ENCODE measurements at regions not wholly inside any gene's neighbourhood (a gene's known extent, or its start where the extent isn't known, plus 50 kb on each side); places are given as distances from the start of the nearest gene placed in this dataset.

DNA sequence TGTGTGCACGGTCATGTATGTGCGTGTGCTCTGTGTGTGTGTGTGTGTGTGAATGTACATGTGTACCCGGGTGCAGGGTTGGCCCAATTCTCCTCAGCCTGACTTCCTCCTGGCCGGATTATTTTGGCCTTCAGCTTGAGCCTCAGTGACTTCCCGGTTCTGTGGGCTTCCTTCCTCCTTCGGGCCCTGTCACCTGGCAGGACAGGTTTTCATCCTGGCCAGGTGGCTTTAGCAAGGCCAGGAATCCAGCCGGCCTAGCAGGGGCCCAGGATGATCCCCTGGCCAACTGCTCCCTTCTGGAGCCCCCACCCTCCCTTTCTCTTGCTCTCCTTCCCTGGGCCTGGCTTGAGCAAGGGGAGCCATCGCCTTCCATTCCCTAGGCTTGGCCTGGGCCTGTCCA, 140.5 kb downstream of the INHBB start:
- H3K27me3 ChIP-seq (ENCODE audit: insufficient read depth, low read length): peaks cover 89% of the 10 kb centered on the region
- H3K9me3 ChIP-seq (ENCODE audit: insufficient read depth, low read depth, low read length): no peaks in the 10 kb centered on the region

DNA sequence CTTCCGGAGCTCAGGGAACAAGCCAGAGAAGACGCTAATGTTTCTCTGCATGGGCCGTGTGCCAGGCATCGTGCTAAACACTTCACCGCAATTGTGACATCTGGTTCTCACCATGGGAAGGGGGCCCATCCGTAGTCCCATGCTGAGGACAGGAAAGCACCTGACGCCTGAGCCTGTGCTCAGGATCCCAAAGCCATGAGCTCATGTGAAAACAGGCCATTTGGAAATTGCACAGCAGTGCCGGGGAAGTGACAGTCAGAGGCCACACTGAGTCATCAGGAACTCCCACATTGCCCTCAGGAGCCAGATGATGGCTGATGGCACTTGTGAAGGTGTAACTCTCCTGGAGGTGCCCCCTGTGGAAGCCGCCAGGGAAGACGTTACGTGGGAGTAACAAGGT, 141.0 kb downstream of the INHBB start:
- H3K4me3 ChIP-seq (ENCODE audit: low read length): no peak overlapping the region
- H3K27ac ChIP-seq (ENCODE audit: low read length): no peak overlapping the region
- H3K9me3 ChIP-seq (ENCODE audit: insufficient read depth, low read depth, low read length): no peaks in the 10 kb centered on the region
- H3K27me3 ChIP-seq (ENCODE audit: insufficient read depth, low read length): peaks cover 87% of the 10 kb centered on the region
- no peak overlapping the region for H3K9ac ChIP-seq (ENCODE audit: low read depth, low read length)
- H3K36me3 ChIP-seq (ENCODE audit: insufficient read depth, low read depth, low read length): no peaks in the 10 kb centered on the region
- H3K4me1 ChIP-seq (ENCODE audit: insufficient read depth, low read length): no peaks in the 10 kb centered on the region

More for the DNA sequence above, 140.5 kb downstream of the INHBB start:
- H3K4me3 ChIP-seq (ENCODE audit: low read length): no peak overlapping the region
- H3K4me1 ChIP-seq (ENCODE audit: insufficient read depth, low read length): no peaks in the 10 kb centered on the region
- no peak overlapping the region for H3K27ac ChIP-seq (ENCODE audit: low read length)
- no peak overlapping the region for H3K9ac ChIP-seq (ENCODE audit: low read depth, low read length)
- no peaks in the 10 kb centered on the region for H3K36me3 ChIP-seq (ENCODE audit: insufficient read depth, low read depth, low read length)

DNA sequence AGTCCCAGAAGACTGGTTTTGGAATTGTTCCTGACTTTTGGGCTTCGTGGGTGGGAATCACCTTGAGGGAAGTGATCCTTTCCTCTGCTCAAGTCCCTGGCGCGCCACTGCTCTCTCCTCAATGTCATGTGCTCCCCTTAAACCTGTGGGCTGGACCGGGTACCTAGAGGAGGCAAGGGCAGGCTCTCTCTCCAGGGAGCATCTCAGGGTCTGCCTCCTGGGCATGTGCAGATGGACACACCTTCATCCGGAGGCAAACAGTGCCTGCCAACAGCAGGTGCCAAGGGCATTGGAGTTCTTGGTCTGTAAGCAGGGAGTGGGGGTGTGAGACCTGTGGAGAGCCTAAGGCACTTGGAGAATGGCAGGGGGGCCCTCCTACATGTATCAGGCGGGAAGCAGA, 142.6 kb downstream of the INHBB start:
- H3K36me3 ChIP-seq (ENCODE audit: insufficient read depth, low read depth, low read length): no peaks in the 10 kb centered on the region
- H3K27ac ChIP-seq (ENCODE audit: low read length): no peak overlapping the region
- H3K9me3 ChIP-seq (ENCODE audit: insufficient read depth, low read depth, low read length): no peaks in the 10 kb centered on the region
- H3K4me1 ChIP-seq (ENCODE audit: insufficient read depth, low read length): no peaks in the 10 kb centered on the region
- H3K9ac ChIP-seq (ENCODE audit: low read depth, low read length): no peak overlapping the region
- H3K4me3 ChIP-seq (ENCODE audit: low read length): no peak overlapping the region
- H3K27me3 ChIP-seq (ENCODE audit: insufficient read depth, low read length): peaks cover 71% of the 10 kb centered on the region

DNA sequence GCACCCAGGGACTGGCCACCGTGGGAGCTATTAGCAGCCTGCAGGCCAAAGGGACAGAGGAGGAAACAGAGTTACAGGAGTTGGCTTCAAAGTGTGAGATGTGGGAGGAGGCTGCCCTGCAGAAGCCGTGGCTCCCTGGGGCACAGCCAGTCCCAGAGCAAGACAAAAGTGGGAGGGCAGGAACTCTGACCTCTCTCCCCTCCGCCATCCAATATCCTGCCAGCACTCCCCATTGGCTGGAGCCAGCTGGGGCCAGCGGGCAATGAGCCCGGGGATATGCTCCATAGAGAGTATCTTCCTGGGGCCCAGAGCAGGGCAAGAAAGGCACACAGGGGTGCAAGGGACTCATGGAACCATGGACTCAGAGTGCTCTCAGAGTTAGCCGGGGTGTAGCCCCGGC, 143.1 kb downstream of the INHBB start:
- H3K27me3 ChIP-seq (ENCODE audit: insufficient read depth, low read length): peaks cover 66% of the 10 kb centered on the region
- no peaks in the 10 kb centered on the region for H3K36me3 ChIP-seq (ENCODE audit: insufficient read depth, low read depth, low read length)
- no peaks in the 10 kb centered on the region for H3K4me1 ChIP-seq (ENCODE audit: insufficient read depth, low read length)
- H3K4me3 ChIP-seq (ENCODE audit: low read length): no peak overlapping the region
- no peaks in the 10 kb centered on the region for H3K9me3 ChIP-seq (ENCODE audit: insufficient read depth, low read depth, low read length)
- H3K9ac ChIP-seq (ENCODE audit: low read depth, low read length): no peak overlapping the region
- H3K27ac ChIP-seq (ENCODE audit: low read length): no peak overlapping the region

DNA sequence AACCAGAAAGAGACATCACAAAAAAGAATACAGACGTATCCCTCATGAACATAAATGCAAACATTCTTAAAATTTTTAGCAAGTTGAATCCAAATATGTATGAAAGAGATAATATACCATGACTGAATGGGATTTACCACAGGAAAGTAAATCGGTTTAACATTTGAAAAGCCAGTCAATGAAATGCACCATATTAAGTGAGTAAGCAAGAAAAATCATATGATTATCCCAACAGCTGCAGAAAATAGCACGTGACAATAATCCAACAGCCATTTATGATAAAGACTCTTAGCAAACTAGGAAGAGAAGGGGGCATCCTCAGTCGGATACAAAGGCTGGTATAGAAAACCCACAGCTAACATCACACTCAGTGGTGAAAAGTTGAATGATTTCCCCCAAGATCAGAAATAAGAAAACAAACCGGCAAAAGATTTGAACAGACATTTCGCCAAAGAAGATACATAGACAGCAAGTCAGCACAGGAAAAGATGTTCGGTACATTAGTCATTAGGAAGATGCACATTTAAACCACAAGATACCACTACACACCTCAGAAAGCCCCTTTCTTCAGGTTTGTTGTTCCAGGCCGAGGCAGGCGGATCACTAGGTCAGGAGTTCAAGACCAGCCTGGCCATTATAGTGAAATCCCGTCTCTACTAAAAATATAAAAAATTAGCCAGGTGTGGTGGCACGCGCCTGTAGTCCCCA, 144.3 kb downstream of the INHBB start:
- H3K9me3 ChIP-seq (ENCODE audit: insufficient read depth, low read depth, low read length): no peaks in the 10 kb centered on the region
- H3K9ac ChIP-seq (ENCODE audit: low read depth, low read length): no peak overlapping the region
- peaks cover 59% of the 10 kb centered on the region for H3K27me3 ChIP-seq (ENCODE audit: insufficient read depth, low read length)
- H3K27ac ChIP-seq (ENCODE audit: low read length): no peak overlapping the region
- no peaks in the 10 kb centered on the region for H3K36me3 ChIP-seq (ENCODE audit: insufficient read depth, low read depth, low read length)
- no peaks in the 10 kb centered on the region for H3K4me1 ChIP-seq (ENCODE audit: insufficient read depth, low read length)
- no peak overlapping the region for H3K4me3 ChIP-seq (ENCODE audit: low read length)

DNA sequence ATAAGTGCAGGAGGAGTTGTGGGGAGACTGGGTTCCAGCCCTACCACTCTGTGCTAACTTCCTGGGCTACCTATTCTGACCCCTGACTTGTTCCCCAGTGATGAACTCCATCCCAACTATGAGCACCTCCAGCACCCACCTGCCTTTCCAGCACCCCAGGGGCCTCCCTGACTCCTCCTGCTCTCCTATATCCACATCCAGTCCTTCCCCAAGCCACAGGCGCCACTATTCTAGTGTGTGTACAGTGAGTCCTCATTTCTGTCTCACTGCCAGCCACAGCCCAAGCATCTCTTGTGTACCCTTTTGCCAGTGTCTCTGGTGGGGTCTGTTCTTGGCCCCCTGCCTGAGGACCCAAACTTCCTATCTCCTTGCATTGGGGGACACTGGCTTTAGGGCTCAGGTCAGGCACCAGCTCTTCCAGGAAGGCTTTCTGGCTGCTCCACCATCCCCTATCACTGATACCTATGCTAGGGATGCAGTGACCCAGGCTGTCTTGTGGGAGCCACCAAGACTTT, 145.2 kb downstream of the INHBB start:
- H3K36me3 ChIP-seq (ENCODE audit: insufficient read depth, low read depth, low read length): no peaks in the 10 kb centered on the region

DNA sequence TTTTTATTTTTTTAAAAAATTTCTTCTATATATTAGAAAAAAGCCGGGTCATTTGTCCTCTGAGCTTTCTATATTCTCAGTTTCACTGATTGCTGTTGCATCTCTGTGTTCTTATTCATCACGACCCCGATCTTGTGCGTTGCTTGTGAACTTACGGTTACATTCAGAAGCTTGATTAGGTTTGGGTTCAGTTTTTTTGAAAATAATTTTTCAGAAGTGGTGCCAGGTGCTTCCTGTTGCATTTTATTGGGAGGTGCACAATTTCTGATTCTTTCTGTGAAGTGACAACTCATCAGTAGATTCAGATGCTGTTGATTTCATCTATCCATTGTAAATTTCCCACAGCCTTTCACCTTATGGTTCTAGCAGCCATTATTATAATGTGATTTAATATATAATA, 147.3 kb downstream of the INHBB start:
- Histone ChIP-seq H3K9ac (ENCODE audit: low read depth, low read length) (no peak overlapping the region), H3K9me3 (ENCODE audit: insufficient read depth, low read depth, low read length) (no peaks in the 10 kb centered on the region), H3K27me3 (ENCODE audit: insufficient read depth, low read length) (peaks cover 50% of the 10 kb centered on the region), H3K4me1 (ENCODE audit: insufficient read depth, low read length) (no peaks in the 10 kb centered on the region), H3K36me3 (ENCODE audit: insufficient read depth, low read depth, low read length) (no peaks in the 10 kb centered on the region), H3K4me3 (ENCODE audit: low read length) (no peak overlapping the region), H3K27ac (ENCODE audit: low read length) (no peak overlapping the region)

More for the DNA sequence above, 145.2 kb downstream of the INHBB start:
- Histone ChIP-seq H3K4me1 (ENCODE audit: insufficient read depth, low read length) (no peaks in the 10 kb centered on the region), H3K9ac (ENCODE audit: low read depth, low read length) (no peak overlapping the region), H3K9me3 (ENCODE audit: insufficient read depth, low read depth, low read length) (no peaks in the 10 kb centered on the region), H3K4me3 (ENCODE audit: low read length) (no peak overlapping the region), H3K27ac (ENCODE audit: low read length) (no peak overlapping the region), H3K27me3 (ENCODE audit: insufficient read depth, low read length) (peaks cover 53% of the 10 kb centered on the region)

DNA sequence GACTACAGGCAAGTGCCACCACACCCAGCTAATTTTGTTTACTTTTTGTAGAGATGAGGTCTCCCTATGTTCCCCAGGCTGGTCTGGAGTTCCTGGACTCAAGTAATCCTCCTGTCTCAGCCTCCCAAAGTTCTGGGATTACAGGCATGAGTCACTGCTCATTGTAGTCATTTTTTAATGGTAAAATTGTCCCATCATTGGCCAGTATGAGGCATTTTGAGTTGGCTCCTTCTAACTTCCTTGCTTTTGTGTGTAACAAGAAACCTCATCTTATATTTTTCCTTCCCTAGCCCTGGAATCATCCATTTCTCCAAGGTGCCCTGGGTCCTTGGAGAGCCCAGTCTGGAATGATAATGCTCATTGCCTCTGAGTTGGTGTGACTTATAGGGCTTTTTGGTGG, 148.5 kb downstream of the INHBB start:
- no peak overlapping the region for H3K9ac ChIP-seq (ENCODE audit: low read depth, low read length)
- H3K27ac ChIP-seq (ENCODE audit: low read length): no peak overlapping the region
- H3K4me3 ChIP-seq (ENCODE audit: low read length): no peak overlapping the region
- H3K9me3 ChIP-seq (ENCODE audit: insufficient read depth, low read depth, low read length): no peaks in the 10 kb centered on the region
- no peaks in the 10 kb centered on the region for H3K36me3 ChIP-seq (ENCODE audit: insufficient read depth, low read depth, low read length)
- no peaks in the 10 kb centered on the region for H3K4me1 ChIP-seq (ENCODE audit: insufficient read depth, low read length)
- peaks cover 46% of the 10 kb centered on the region for H3K27me3 ChIP-seq (ENCODE audit: insufficient read depth, low read length)

DNA sequence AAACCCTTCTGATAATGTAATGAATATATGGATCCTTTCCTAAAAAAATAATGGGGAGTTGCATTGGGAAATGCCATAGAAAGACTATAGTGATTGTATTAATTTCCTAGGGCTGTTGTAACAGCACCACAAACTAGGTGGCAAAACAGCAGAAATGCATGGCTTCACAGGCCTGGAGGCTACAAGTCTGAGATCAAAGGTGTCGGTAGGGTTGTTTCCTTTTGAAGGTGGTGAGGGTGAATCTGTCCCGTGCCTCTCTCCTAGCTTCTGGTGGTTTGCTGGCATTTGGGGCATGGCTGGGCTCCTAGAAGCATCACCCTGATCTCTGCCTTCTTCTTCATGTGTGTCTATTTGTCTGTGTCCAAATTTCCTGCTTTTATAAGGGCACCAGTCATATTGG, 149.7 kb downstream of the INHBB start:
- H3K9ac ChIP-seq (ENCODE audit: low read depth, low read length): no peak overlapping the region
- no peaks in the 10 kb centered on the region for H3K36me3 ChIP-seq (ENCODE audit: insufficient read depth, low read depth, low read length)
- no peaks in the 10 kb centered on the region for H3K4me1 ChIP-seq (ENCODE audit: insufficient read depth, low read length)

DNA sequence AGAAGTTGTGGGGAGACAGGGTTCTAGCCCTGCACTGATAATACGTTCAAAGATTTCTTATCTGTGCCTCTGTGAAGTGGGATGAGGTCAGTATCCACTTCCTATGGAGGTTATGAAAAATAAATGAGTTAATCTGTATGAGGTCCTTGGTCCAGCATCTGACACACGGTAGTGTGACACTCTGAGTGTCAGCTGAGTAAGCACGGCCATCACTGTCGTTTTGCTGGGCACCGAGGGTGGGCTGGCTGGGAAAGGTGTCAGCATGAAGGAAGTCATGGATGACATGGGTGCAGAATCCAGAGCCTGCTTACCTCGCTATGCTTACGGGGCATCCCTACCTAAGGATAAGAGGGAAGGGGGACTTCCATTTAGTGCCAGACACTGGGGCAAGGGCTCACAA, 150.3 kb downstream of the INHBB start:
- no peaks in the 10 kb centered on the region for H3K9me3 ChIP-seq (ENCODE audit: insufficient read depth, low read depth, low read length)
- no peak overlapping the region for H3K9ac ChIP-seq (ENCODE audit: low read depth, low read length)
- no peak overlapping the region for H3K4me3 ChIP-seq (ENCODE audit: low read length)
- H3K27ac ChIP-seq (ENCODE audit: low read length): no peak overlapping the region
- H3K4me1 ChIP-seq (ENCODE audit: insufficient read depth, low read length): no peaks in the 10 kb centered on the region
- H3K27me3 ChIP-seq (ENCODE audit: insufficient read depth, low read length): peaks cover 49% of the 10 kb centered on the region
- H3K36me3 ChIP-seq (ENCODE audit: insufficient read depth, low read depth, low read length): no peaks in the 10 kb centered on the region

More for the DNA sequence above, 149.7 kb downstream of the INHBB start:
- peaks cover 53% of the 10 kb centered on the region for H3K27me3 ChIP-seq (ENCODE audit: insufficient read depth, low read length)
- H3K27ac ChIP-seq (ENCODE audit: low read length): no peak overlapping the region
- no peaks in the 10 kb centered on the region for H3K9me3 ChIP-seq (ENCODE audit: insufficient read depth, low read depth, low read length)
- no peak overlapping the region for H3K4me3 ChIP-seq (ENCODE audit: low read length)

DNA sequence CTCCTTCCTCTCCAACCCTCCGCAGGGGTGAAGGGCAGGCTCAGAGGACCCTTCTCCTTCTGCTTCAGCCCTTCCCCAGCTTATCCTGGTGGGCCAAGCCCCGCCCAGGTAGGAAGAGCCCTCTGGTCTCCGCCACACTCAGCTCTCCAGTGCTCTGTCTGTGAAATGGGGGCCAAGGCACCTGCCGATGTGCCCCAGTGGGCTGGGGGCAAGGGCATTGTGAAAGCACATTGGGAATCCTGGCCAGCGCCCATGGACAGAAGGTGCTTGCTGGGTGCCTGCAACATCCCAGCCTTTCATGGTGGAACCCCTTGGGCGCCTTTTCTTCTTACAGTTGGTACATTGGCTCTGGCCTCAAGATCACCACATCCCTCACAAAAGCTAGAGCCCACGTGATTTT, 150.8 kb downstream of the INHBB start:
- H3K4me1 ChIP-seq (ENCODE audit: insufficient read depth, low read length): no peaks in the 10 kb centered on the region
- H3K9ac ChIP-seq (ENCODE audit: low read depth, low read length): no peak overlapping the region
- no peak overlapping the region for H3K4me3 ChIP-seq (ENCODE audit: low read length)
- no peaks in the 10 kb centered on the region for H3K9me3 ChIP-seq (ENCODE audit: insufficient read depth, low read depth, low read length)
- no peak overlapping the region for H3K27ac ChIP-seq (ENCODE audit: low read length)
- no peaks in the 10 kb centered on the region for H3K36me3 ChIP-seq (ENCODE audit: insufficient read depth, low read depth, low read length)
- peaks cover 44% of the 10 kb centered on the region for H3K27me3 ChIP-seq (ENCODE audit: insufficient read depth, low read length)

DNA sequence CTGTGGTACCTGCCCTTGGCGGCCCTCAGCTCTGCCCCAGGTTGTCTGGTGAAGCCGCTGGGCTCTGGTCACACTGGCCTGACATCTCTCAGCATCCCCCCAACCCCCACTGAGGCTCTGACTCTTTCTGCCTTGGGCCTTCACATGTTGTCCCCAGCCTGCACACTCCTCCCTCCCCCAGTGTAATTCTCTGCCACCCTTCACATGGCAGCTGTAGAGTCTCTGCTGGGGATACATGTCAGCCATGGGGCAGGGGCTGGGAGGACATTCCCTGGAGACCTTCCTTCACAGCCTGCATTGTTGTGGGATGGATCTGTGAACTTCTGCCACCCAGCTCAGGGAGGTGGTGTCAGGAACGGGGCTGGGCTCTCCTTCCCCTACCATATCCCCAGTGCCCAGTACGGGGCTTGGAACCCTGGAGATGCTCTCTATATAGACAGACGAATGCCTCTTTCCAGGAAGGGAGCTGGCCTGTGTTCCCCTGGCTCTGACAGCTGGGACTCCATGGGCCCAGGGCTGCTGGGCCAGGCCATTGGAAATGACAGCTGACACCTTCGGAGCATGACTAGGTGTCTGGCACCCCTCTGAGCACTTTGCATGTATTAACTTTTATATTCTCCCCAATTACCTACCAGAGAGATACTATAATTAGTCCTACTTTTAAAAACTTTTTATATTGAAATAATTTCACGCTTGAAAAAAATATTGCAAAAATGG, 151.5 kb downstream of the INHBB start:
- Histone ChIP-seq H3K4me3 (ENCODE audit: low read length) (no peak overlapping the region), H3K9ac (ENCODE audit: low read depth, low read length) (no peak overlapping the region), H3K27me3 (ENCODE audit: insufficient read depth, low read length) (peaks cover 46% of the 10 kb centered on the region), H3K4me1 (ENCODE audit: insufficient read depth, low read length) (no peaks in the 10 kb centered on the region), H3K27ac (ENCODE audit: low read length) (no peak overlapping the region), H3K9me3 (ENCODE audit: insufficient read depth, low read depth, low read length) (no peaks in the 10 kb centered on the region), H3K36me3 (ENCODE audit: insufficient read depth, low read depth, low read length) (no peaks in the 10 kb centered on the region)

Measured in iPS-20b (cell line).